HG02610 (cell line): ENCODE measurements at regions not wholly inside any gene's neighbourhood (a gene's known extent, or its start where the extent isn't known, plus 50 kb on each side); places are given as distances from the start of the nearest gene placed in this dataset.
A peak's percentile ranks its signal among the peaks of the same experiment; 100 is the strongest.
"Not testable (repeated sequence)": the region's sequence is repeated elsewhere in the genome, so short reads cannot be mapped to it uniquely, and the experiment has no call there.

Experiments
- ATAC-seq: cut with Tn5 transposase; IDR thresholded peaks from one replicate; pipeline ENCODE4 v1.9.1; 2021; ENCODE audit warnings: mild to moderate bottlenecking, moderate library complexity; ENCODE audit not compliant: unreplicated experiment

DNA sequence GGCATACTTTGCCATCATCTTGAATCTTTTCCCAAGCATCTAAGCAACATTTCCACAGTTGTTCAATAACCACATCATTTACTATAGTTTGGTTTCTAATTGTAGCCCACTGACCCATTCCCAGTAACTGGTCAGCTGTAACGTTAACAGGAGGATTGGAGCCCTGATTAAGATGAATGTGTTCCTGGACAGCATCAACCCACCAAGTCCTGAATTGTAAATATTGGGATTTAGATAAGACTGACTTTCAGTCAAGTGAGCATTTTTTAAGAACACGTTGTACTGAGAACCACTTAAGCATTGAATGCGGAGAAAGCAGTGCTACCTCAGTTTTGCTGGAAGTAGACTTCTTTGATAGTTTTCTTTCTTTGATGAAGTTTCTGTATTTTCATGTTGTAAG is 53.3 kb upstream of the ARL4D start:
- ATAC-seq, result not testable (repeated sequence)

DNA sequence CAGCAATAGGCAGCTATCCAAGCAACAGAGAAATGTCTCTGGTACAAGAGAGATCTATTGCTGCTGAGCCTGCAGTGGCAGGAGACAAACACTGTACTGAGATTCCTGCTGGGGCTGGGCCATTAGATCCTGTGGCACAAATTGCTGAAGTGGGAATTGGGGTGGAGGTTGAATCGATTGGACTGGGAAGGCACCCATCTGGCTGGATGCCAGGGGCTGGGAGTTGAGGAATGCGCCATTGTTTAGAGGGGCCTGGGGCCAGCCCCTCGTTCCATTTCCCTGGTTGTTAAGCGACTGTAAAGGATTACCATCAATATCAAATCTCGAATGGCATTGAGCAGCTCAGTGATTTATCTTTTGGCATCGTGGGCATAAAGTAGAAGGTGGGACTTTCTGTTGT is 54.1 kb upstream of the ARL4D start:
- no peak for ATAC-seq

DNA sequence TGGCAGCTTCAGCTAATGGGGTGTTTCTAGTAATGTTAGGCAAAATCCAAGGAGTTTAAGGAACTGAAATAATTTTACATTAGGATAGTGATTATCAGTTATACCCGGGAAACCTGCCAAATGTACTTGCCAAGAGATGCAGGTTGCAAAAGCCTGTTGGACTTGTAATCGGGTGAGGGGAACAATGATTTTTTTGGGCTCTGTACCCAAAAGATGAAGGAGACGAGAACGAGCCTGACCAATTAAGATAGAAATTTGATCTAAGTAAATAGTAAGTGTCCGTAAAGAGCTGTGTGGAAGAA is 56.3 kb upstream of the ARL4D start:
- no peak for ATAC-seq

DNA sequence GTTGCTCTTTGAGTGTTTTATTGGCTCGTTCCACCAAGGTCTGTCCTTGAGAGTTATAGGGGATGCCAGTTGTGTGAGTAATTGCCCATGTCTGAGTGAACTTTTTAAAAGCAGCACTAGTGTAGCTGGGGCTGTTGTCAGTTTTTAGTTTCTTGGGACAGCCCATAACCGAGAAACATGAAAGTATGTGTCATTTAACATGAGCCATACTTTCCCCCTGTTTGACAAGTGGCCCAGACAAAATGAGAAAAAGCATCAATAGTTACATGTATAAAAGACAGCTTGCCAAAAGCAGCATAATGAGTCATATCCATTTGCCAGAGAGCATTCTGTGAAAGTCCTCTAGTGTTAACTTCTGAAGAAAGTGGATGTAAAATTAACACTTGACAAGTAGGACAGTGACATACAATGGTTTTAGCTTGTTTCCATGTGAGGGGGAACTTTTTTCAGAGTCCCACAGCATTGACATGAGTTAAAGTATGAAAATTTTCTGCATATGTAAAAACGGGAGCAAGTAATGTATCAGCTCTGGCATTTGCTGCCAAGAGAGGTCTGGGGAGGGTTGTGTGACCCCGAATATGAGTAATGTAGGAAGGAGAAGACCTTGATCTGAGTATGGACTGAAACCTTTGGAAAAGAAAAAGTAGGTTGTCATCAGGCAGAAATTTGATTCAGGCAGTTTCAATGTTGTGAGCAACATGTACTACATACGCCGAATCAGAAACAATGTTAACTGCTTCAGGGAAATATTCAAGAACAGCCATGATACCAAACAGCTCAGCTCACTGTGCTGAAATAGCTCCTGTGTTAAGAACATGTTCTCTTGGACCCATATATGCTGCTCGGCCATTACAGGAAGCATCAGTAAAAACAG is 56.8 kb upstream of the ARL4D start:
- peak; percentile 54 for ATAC-seq

DNA sequence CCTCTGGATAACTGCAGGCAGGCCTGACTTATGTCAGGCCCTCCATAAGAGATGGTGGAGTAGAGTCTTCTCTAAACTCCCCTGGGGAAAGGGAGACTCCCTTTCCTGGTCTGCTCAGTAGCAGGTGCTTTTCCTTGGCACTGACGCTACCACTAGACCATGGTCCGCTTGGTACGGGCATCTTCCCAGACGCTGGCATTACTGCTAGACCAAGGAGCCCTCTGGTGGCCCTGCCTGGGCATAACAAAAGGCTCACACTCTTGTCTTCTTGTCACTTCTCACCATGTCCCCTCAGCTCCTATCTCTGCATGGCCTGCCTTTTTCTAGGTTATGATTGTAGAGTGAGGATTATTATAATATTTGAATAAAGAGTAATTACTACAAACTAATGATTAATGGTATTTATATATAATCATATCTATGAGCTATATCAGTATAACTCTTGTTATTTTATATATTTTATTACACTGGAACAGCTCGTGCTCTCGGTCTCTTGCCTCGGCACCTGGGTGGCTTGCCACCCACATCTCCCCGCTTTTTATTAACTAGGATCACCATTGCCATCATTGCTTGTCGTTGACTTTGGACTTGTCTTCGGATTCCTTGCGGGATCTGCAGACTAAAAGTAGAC is 59.8 kb upstream of the ARL4D start:
- ATAC-seq, result no peak

DNA sequence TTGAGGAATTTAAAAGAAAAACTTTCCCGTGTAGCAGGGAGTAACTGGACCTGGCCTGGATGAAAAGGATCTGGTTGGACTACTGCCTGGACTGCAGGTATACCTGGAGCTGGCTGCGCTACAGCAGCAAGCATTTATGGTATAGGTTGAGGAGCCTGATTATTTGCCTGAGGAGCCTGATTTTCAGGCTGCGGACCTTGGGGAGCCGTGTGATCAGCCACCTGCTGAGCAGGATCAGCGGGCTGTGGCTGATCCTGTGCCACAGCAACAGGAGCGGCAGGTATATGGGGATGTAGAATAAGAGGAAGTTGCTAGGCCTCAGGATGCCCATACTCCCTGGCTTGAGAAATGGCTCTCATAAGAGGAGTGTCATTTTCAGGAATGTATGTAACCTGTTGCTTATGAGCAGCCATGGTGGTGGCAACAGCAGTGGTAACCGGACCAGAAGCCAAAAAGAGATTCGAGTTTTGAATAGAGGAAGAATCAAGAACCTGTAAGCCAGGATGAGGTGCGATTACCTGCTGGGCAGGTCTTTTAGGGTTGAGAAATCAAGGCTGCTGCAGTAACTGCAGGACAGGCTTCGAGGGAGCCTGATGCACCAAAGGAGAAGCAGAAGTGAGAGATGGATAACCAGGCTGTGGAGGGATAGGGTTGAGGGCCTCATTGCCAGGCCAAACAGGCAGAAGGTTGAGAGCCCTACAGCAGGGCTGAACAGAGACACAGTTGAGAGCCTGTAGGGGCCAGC is 60.9 kb upstream of the ARL4D start:
- no peak for ATAC-seq

DNA sequence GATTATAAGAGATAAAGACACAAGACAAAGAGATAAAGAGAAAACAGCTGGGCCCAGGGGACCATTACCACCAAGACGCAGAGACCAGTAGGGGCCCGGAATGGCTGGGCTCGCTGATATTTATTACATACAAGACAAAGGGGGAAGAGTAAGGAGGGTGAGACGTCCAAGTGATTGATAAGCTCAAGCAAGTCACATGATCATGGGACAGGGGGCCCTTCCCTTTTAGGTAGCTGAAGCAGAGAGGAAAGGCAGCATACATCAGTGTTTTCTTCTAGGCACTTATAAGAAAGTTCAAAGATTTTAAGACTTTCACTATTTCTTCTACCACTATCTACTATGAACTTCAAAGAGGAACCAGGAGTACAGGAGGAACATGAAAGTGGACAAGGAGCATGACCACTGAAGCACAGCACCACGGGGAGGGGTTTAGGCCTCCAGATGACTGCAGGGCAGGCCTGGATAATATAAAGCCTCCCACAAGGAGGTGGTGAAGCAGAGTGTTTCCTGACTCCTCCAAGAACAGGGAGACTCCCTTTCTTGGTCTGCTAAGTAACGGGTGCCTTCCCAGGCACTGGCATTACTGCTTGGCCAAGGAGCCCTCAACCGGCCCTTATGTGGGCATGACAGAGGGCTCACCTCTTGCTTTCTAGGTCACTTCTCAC is 63.9 kb upstream of the ARL4D start:
- no peak for ATAC-seq

DNA sequence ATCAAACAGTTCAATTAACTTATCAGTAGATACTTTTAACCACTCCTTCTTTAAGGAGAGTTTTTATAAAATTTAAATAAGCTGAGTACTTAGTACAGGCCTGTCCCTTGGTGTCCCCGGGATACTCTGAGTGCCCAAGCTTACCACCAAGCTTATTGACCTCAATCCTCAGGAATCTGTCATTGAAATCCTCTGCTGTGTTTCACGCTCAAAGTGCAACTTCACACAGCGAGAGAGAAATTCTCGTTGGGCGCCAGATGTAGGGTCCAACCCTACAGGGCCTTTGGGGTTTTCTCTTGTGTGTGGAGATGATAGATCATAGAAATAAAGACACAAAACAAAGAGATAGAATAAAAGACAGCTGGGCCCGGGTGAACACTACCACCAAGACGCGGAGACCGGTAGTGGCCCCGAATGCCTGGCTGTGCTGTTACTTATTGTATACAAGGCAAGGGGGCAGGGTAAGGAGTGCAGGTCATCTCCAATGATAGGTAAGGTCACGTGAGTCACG is 65.3 kb upstream of the ARL4D start:
- no peak for ATAC-seq

DNA sequence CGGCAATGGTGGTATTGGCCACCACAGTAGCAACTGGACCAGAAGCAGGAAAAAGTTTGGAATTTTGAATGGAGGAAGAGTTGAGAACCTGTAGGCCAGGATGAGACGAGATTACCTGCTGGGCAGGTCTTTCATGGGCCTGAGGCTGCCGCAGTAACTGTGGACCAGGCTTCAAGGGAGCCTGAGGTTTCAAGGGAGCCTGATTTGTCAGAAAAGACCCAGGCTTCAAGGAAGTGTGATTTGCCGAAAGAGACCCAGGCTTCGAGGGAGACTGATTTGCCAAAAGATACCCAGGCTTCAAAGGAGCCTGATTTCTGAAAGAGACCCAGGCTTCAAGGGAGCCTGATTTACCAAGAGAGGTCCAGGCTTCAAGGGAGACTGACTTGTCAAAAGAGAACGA is 66.6 kb upstream of the ARL4D start:
- no peak for ATAC-seq

DNA sequence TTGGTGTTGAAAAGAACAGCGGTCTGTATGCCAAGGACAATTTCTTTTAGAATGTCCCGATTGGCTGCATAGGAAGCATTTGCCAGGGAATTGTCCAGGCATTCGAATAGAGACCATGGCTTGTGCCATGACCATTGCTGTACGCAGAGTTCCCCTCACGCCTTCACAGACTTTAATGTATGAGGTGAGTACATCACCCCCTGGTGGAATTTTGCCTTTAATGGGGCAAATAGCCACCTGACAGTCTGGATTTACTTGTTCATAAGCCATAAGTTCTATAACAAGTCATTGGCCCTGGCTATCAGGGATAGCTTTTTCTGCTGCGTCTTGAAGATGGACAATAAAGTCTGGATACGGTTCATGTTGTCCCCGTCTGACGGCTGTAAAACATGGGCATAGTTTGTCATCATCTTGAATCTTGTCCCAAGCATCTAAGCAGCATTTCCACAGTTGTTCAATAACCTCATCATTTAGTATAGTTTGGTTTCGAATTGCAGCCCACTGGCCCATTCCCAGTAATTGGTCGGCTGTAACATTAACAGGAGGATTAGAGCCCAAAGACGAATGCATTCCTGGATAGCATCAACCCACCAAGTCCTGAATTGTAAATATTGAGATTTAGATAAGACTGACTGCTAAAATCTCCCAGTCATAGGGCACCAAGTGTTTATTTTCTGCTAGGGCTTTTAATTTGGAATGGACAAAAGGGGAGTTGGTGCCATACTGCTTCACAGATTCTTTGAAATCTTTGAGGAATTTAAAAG is 67.7 kb upstream of the ARL4D start:
- no peak for ATAC-seq

DNA sequence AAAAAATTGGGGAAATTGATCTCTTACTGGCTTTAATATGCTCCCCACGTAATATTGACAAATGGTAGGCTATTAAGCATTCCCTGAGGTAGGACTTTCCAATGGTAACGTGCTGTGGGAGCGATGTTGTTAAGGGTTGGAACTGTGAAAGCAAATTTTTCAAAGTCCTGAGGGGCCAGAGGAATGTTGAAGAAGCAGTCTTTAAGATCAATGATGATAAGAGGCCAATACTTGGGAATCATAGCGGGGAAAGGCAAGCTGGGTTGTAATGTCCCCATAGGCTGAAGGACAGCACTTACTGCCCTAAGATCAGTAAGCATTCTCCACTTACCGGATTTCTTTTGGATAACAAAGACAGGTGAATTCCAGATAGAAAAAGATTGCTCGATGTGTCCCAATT is 69.6 kb upstream of the ARL4D start:
- ATAC-seq, result no peak

DNA sequence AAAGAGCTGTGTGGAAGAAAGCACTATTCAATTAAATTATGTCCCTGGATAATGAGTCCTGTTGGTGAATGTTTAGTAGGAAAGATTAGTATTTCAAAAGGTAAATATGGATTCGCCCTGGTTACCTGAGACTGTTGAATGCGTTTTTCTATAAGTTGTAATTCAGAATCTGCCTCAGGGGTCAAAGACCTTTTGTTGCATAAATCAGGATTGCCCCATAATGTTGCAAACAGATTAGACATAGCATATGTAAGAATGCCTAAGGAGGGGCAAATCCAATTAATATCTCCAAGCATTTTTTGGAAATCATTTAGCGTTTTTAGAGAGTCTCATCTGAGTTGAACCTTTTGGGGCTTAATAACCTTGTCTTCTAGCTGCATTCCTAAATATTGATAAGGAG is 70.1 kb upstream of the ARL4D start:
- ATAC-seq, result no peak

DNA sequence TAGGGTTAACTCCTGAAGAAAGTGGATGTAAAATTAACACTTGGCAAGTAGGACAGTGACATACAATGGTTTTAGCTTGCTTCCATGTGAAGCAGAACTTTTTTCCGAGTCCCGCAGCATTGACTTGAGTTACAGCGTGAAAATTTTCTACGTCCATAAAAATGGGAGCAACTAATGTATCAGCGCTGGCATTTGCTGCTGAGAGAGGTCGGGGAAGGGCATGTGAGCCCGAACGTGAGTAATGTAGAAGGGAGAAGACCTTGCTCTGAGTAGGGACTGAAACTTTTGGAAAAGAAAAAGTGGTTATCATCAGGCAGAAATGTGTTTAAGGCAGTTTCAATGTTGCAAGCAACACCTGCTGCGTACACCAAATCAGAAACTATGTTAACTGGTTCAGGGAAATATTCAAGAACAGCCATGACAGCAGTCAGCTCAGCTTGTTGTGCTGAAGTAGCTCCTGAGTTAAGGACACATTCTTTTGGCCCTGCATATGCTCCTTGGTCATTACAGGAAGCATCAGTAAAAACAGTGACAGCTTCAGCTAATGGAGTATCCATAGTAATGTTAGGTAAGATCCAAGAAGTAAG is 70.9 kb upstream of the ARL4D start:
- ATAC-seq, result no peak

DNA sequence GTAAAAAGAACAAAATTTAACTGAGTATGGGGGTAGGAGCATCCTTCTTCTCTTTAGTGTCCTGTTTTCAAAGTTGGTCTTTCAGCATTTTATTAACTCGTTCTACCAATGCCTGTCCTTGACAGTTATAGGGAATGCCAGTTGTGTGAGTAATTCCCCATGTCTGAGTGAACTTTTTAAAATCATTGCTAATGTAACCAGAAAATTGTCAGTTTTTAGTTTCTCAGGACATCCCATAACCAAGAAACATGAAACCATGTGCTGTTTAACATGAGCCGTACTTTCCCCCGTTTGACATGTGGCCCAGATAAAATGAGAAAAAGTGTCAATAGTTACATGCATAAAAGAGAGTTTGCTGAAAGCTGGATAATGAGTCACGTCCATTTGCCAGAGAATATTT is 71.4 kb upstream of the ARL4D start:
- no peak for ATAC-seq

DNA sequence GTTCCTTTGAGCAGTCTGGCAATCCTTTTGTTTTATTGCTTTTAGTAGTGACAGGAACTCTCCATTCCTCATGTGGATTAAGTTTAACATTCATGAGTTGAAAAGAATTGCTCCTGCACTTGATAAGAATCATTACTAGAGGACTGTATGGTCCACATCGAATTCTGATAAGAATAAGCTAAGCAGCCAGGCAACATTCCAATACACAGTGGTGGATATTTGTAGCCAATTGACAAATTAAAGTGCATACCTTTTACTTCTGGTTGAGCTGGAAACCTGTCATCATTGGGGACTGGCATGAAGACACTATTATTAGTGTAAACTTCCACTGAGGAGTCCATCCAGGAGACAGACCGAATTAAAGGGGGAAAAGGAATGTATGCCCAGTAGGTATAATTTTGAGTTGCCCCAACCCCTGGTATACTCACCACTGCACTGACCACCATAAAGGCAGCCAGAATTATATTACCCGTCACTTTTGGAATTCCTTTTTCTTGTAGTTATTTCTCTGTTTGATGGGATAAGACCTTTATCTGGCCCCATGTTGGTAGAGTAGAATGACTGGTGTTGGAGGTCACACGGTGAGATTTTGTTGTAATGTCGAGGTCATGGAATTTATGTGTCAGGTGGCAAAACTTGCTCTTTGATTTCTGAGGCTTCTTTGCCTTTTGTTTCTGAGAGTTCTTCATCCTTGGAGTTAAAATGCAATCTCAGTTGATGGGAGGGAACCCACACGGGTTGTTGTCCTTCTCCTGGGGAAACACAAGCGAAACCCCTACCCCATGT is 72.1 kb upstream of the ARL4D start:
- no peak for ATAC-seq

DNA sequence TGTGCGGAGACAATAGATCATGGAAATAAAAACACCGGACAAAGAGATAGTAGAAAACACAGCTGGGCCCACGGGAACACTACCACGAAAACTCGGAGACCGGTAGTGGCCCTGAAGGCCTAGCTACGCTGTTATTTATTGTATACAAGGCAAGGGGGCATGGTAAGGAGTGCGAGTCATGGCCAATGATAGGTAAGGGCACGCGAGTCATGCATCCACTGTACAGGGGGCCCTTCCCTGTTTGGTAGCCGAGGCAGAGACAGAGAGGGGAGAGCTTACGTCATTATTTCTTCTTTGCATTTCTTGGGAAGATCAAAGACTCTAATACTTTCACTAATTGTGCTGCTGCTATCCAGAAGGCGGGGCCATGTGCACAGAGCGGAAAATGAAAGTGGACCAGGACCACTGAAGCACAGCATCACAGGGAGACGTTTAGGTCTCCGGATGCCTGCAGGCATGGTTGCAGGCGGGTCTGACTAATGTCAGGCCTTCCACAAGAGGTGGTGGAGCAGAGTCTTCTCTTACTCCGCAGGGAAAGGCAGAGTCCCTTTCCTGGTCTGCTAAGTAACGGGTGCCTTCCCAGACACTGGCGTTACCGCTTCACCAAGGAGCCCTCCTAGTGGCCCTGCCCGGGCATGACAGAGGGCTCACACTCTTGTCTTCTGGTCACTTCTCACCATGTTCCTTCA is 74.4 kb upstream of the ARL4D start:
- no peak for ATAC-seq

DNA sequence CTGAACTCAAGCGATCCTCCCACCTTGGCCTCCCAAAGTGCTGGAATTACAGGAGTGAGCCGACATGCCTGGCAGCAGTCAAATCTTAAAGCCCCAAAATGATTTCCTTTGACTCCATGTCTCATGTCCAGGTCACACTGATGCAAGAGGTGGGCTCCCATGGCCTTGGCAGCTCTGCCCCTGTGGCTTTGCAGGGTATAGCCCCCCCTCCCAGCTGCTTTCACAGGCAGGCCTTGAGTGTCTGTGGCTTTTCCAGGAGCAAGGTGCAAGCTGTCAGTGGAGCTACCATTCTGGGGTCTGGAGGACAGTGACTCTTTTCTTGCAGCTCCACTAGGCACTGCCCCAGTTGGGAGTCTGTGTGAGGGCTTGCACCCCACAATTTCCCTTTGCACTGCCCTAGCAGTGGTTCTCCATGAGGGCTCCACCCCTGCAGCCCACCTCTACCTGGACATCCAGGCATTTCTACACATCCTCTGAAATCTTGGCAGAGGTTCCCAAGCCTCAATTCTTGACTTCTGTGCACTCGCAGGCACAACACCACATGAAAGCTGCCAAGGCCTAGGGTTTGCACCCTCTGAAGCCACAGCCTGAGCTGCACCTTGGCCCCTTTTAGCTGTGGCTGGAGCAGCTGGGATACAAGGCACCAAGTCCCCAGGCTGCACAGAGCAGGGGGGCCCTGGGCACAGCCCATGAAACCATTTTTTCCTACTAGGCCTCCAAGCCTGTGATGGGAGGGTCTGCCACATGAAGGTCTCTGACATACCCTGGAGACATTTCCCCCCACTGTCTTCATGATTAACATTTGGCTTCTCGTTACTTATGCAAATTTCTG is 79.3 kb upstream of the ARL4D start:
- ATAC-seq, result no peak

DNA sequence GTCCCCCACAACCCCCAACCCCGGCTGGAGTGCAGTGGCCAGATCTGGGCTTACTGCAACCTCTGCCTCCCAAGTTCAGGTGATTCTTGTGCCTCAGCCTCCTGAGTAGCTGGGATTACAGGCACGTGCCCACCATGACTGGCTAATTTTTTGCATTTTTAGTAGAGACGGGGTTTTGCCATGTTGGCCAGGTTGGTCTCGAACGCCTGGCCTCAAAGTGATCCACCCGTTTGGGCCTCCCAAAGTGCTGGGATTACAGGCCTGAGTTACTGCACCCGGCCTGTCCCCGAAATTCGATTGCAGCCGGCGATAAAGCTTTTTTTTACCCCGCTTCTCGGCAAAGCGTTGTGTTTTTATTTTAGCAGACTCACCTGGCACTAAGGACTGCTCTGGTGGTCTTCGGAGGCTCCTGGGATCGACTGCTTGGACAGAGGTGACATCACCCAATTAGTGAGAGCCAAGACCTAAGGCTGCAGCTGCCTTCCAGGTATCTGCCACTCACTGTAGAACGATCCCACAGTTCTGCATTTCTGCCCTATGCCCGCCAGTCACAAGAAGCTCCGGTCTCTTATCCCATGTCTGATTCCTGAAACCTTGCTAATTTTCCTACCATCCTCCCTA is 82.2 kb upstream of the ARL4D start:
- no peak for ATAC-seq
